ENCODE measurements at regions not wholly inside any gene's neighbourhood (a gene's known extent, or its start where the extent isn't known, plus 50 kb on each side); places are given as distances from the start of the nearest gene placed in this dataset.

DNA sequence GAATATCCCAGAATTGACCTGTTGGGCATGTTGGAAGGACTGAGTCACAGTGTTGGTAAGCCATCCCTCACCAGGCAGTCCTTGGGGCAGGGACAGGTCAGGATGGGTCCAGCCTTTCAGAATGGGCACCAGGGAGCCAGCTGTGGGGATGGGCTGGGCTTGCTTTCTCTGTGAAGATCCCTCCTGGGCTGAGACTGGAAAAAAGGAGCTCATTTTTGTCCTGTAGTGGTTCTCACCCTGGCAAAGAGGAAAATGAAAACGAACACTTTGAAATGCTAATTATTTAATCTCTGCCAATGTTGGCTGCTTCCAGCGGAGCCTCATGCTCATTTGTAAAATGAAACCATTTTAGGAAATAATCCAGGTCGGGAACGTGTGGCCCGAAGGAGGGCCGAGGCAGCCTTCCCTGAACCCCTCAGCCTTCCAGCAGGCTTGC is 237.5 kb upstream of the SALL1 start:
- no peak overlapping the region for H3K4me3 Mint-ChIP-seq
- 76% methylated on average over 6 of the region's 6 CpGs for WGBS (ENCODE audit: insufficient coverage)
- no peak for DNase-seq
- ChIA-PET POLR2A (no interaction called here), CTCF (no interaction called here)
- no peak for ATAC-seq (replicated peaks in 1 of 4)
- peaks cover 0 to 13% (median under 1%) of the 10 kb centered on the region in 3 donors for H3K9me3 Mint-ChIP-seq
- H3K4me1 ChIP-seq (ENCODE audit: control insufficient read depth in 1 of 2, extremely low read depth in 1 of 2, insufficient read depth in 2 of 2, low read length in 2 of 2) = no peaks in the 10 kb centered on the region
- no peak overlapping the region for H3K4me3 ChIP-seq (ENCODE audit: control insufficient read depth in 1 of 2, extremely low read depth in 1 of 2, low read length in 1 of 2)
- no peaks in the 10 kb centered on the region for H3K4me1 Mint-ChIP-seq
- H3K27me3 ChIP-seq (replicated peaks in 1 of 2; ENCODE audit: control insufficient read depth in 2 of 2, extremely low read depth in 1 of 2, insufficient read depth in 2 of 2, low read length in 1 of 2) = peaks cover 0 to 6% of the 10 kb centered on the region in 2 experiments
- H3K36me3 Mint-ChIP-seq = no peaks in the 10 kb centered on the region
- no peak overlapping the region for H3K27ac Mint-ChIP-seq
- no peak overlapping the region for H3K27ac ChIP-seq (ENCODE audit: low read length)
- H3K27me3 Mint-ChIP-seq = peaks cover 0 to under 1% of the 10 kb centered on the region in 2 donors
- no peaks in the 10 kb centered on the region for H3K36me3 ChIP-seq (ENCODE audit: control insufficient read depth in 2 of 2, extremely low read depth in 1 of 2, insufficient read depth in 1 of 2, low read length in 1 of 2)
- no peaks in the 10 kb centered on the region for H3K9me3 ChIP-seq

DNA sequence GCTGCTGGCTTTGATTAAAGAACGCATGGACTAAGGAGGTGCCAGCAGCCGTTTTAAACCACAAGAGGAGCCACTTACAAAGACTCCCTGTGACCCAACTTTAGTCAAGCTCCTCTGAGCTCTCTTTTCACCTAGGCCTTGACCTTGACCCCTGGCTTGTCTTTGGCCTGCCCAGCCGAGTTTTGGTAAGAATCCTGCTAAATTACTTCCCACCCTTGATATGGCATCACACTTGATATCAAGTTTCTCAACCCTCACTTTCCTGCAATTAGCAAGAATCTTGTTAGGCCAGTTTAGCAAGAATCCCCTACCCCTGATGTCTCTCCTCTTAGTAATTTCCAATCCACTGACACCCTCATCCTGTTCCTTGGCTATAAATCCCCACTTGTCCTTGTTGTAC is 232.8 kb upstream of the SALL1 start:
- WGBS (ENCODE audit: insufficient coverage) = 45% methylated on average over 3 of the region's 3 CpGs
- Histone ChIP-seq H3K27me3 (replicated peaks in 1 of 2; ENCODE audit: control insufficient read depth in 2 of 2, extremely low read depth in 1 of 2, insufficient read depth in 2 of 2, low read length in 1 of 2) (no peaks in the 10 kb centered on the region), H3K4me3 (ENCODE audit: control insufficient read depth in 1 of 2, extremely low read depth in 1 of 2, low read length in 1 of 2) (no peak overlapping the region), H3K27ac (ENCODE audit: low read length) (no peak overlapping the region), H3K9me3 (no peaks in the 10 kb centered on the region), H3K4me1 (ENCODE audit: control insufficient read depth in 1 of 2, extremely low read depth in 1 of 2, insufficient read depth in 2 of 2, low read length in 2 of 2) (no peaks in the 10 kb centered on the region), H3K36me3 (ENCODE audit: control insufficient read depth in 2 of 2, extremely low read depth in 1 of 2, insufficient read depth in 1 of 2, low read length in 1 of 2) (no peaks in the 10 kb centered on the region)
- ChIA-PET CTCF (no interaction called here), POLR2A (no interaction called here)
- no peak for DNase-seq
- Mint-ChIP-seq H3K4me1 (no peaks in the 10 kb centered on the region), H3K9me3 (peaks cover 0 to 11% (median 4%) of the 10 kb centered on the region in 3 donors), H3K4me3 (no peak overlapping the region), H3K27ac (no peak overlapping the region), H3K36me3 (no peaks in the 10 kb centered on the region), H3K27me3 (no peaks in the 10 kb centered on the region)
- no peak for ATAC-seq (replicated peaks in 1 of 4)

DNA sequence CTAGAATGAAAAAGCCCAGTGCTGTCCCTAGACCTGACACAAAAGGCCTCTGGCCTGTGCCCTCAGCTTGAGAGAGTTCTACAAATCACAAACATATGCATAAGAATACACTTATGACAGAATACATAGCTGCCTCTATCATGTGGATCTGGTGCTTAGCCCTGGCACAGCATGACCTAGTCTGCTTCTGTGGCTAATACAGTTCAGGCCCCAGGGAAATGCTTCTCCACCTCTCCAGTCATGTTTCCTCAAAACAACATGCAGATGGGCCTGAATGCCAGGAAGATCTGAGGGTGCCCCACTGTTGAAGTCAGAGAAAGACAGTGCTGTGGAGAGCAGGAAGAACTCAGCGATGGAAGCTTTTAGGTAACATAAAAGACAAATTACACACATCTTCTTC is 231.9 kb upstream of the SALL1 start:
- no peak overlapping the region for H3K4me3 Mint-ChIP-seq
- H3K27ac ChIP-seq (ENCODE audit: low read length) = no peak overlapping the region
- H3K27me3 ChIP-seq (replicated peaks in 1 of 2; ENCODE audit: control insufficient read depth in 2 of 2, extremely low read depth in 1 of 2, insufficient read depth in 2 of 2, low read length in 1 of 2) = no peaks in the 10 kb centered on the region
- no peaks in the 10 kb centered on the region for H3K9me3 ChIP-seq
- no peak overlapping the region for H3K27ac Mint-ChIP-seq
- no peak overlapping the region for H3K4me3 ChIP-seq (ENCODE audit: control insufficient read depth in 1 of 2, extremely low read depth in 1 of 2, low read length in 1 of 2)
- no peak for ATAC-seq (replicated peaks in 1 of 4)
- H3K4me1 Mint-ChIP-seq = no peaks in the 10 kb centered on the region
- DNase-seq = no peak
- WGBS (ENCODE audit: insufficient coverage) = no CpG with 5 or more reads among the region's 1 CpG
- ChIA-PET POLR2A (no interaction called here), CTCF (no interaction called here)
- H3K36me3 ChIP-seq (ENCODE audit: control insufficient read depth in 2 of 2, extremely low read depth in 1 of 2, insufficient read depth in 1 of 2, low read length in 1 of 2) = no peaks in the 10 kb centered on the region
- no peaks in the 10 kb centered on the region for H3K36me3 Mint-ChIP-seq
- H3K27me3 Mint-ChIP-seq = no peaks in the 10 kb centered on the region
- no peaks in the 10 kb centered on the region for H3K4me1 ChIP-seq (ENCODE audit: control insufficient read depth in 1 of 2, extremely low read depth in 1 of 2, insufficient read depth in 2 of 2, low read length in 2 of 2)
- peaks cover 0 to 13% (median 4%) of the 10 kb centered on the region in 3 donors for H3K9me3 Mint-ChIP-seq

DNA sequence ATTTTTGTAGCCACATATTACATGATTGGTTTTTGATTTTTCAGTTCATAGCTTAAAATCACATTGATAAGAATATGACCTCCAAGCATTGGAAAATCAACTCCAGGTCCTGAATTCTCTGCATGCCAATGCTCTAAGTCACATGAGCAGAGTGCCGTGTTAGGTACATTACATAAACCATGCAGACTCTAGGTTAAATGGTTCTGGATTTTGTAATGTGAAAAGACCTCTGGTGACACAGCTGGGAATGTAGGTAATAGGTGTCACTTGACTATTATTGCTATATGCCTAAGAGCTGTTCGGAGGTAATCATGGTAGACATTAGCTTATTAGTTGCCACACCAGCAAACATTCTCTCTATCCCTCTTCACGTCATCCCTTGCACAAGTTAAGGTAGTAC is 231.1 kb upstream of the SALL1 start:
- no peaks in the 10 kb centered on the region for H3K9me3 ChIP-seq
- H3K4me1 Mint-ChIP-seq = no peaks in the 10 kb centered on the region
- WGBS (ENCODE audit: insufficient coverage) = 100% methylated on average over 1 of the region's 3 CpGs
- no peaks in the 10 kb centered on the region for H3K36me3 ChIP-seq (ENCODE audit: control insufficient read depth in 2 of 2, extremely low read depth in 1 of 2, insufficient read depth in 1 of 2, low read length in 1 of 2)
- no peak for ATAC-seq (replicated peaks in 1 of 4)
- H3K4me1 ChIP-seq (ENCODE audit: control insufficient read depth in 1 of 2, extremely low read depth in 1 of 2, insufficient read depth in 2 of 2, low read length in 2 of 2) = no peaks in the 10 kb centered on the region
- POLR2A ChIA-PET = no interaction called here
- no peak overlapping the region for H3K4me3 Mint-ChIP-seq
- H3K9me3 Mint-ChIP-seq = peaks cover 0 to 13% (median 4%) of the 10 kb centered on the region in 3 donors
- no peaks in the 10 kb centered on the region for H3K36me3 Mint-ChIP-seq
- H3K27ac ChIP-seq (ENCODE audit: low read length) = no peak overlapping the region
- CTCF ChIA-PET = no interaction called here
- H3K4me3 ChIP-seq (ENCODE audit: control insufficient read depth in 1 of 2, extremely low read depth in 1 of 2, low read length in 1 of 2) = no peak overlapping the region
- no peaks in the 10 kb centered on the region for H3K27me3 Mint-ChIP-seq
- no peak for DNase-seq
- no peaks in the 10 kb centered on the region for H3K27me3 ChIP-seq (replicated peaks in 1 of 2; ENCODE audit: control insufficient read depth in 2 of 2, extremely low read depth in 1 of 2, insufficient read depth in 2 of 2, low read length in 1 of 2)
- no peak overlapping the region for H3K27ac Mint-ChIP-seq

DNA sequence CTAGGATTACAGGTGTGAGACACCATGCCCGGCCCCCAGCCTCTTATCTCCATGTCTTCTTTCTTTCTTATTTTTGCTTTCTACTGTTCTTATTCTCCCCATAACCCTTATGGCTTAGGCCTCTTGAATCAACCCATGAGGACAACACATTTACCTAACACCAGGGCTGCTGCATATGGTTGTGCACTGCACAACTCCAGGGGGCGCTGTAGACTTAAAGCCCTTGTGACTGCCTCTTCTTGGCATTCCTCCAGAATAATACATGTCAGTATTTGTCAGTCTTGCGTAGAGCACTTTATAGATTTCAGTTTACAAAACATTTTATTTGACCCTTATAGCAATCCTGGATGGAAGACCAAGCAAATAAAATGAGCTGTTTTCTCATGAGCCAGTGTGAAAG is 225.0 kb upstream of the SALL1 start:
- ATAC-seq (replicated peaks in 1 of 4) = no peak
- Mint-ChIP-seq H3K4me3 (no peak overlapping the region), H3K36me3 (no peaks in the 10 kb centered on the region), H3K4me1 (no peaks in the 10 kb centered on the region), H3K27ac (no peak overlapping the region), H3K27me3 (no peaks in the 10 kb centered on the region), H3K9me3 (peaks cover 2 to 6% (median 5%) of the 10 kb centered on the region in 3 donors)
- Histone ChIP-seq H3K27ac (ENCODE audit: low read length) (no peak overlapping the region), H3K4me1 (ENCODE audit: control insufficient read depth in 1 of 2, extremely low read depth in 1 of 2, insufficient read depth in 2 of 2, low read length in 2 of 2) (no peaks in the 10 kb centered on the region), H3K27me3 (replicated peaks in 1 of 2; ENCODE audit: control insufficient read depth in 2 of 2, extremely low read depth in 1 of 2, insufficient read depth in 2 of 2, low read length in 1 of 2) (no peaks in the 10 kb centered on the region), H3K36me3 (ENCODE audit: control insufficient read depth in 2 of 2, extremely low read depth in 1 of 2, insufficient read depth in 1 of 2, low read length in 1 of 2) (no peaks in the 10 kb centered on the region), H3K9me3 (no peaks in the 10 kb centered on the region), H3K4me3 (ENCODE audit: control insufficient read depth in 1 of 2, extremely low read depth in 1 of 2, low read length in 1 of 2) (no peak overlapping the region)
- no peak for DNase-seq
- WGBS (ENCODE audit: insufficient coverage) = 77% methylated on average over 2 of the region's 3 CpGs
- CTCF ChIA-PET = no interaction called here
- POLR2A ChIA-PET = no interaction called here

DNA sequence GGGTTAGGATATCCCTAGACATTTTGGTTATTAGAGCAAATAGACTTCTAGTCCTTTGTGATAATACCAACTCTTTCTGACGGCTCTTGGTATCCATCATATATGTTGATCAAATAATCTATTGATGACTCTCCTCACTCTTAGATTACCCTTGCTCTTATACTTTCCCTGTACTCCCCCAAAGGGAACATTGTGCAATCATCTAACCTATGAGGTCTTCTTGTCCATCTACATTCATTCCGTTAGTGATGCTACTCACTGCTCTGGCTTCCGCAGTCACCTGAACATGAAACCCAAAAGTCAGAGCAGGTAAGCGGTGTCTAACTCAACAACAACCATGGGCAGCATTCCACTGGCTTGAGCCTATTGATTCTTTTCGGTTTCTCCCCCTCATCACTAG is 223.7 kb upstream of the SALL1 start:
- CTCF ChIA-PET = no interaction called here
- Mint-ChIP-seq H3K27ac (no peak overlapping the region), H3K9me3 (peaks cover 2 to 6% (median 5%) of the 10 kb centered on the region in 3 donors), H3K4me1 (no peaks in the 10 kb centered on the region), H3K36me3 (no peaks in the 10 kb centered on the region), H3K4me3 (no peak overlapping the region), H3K27me3 (no peaks in the 10 kb centered on the region)
- ATAC-seq (replicated peaks in 1 of 4) = no peak
- POLR2A ChIA-PET = no interaction called here
- Histone ChIP-seq H3K9me3 (no peaks in the 10 kb centered on the region), H3K27ac (ENCODE audit: low read length) (no peak overlapping the region), H3K27me3 (replicated peaks in 1 of 2; ENCODE audit: control insufficient read depth in 2 of 2, extremely low read depth in 1 of 2, insufficient read depth in 2 of 2, low read length in 1 of 2) (no peaks in the 10 kb centered on the region), H3K4me1 (ENCODE audit: control insufficient read depth in 1 of 2, extremely low read depth in 1 of 2, insufficient read depth in 2 of 2, low read length in 2 of 2) (no peaks in the 10 kb centered on the region), H3K36me3 (ENCODE audit: control insufficient read depth in 2 of 2, extremely low read depth in 1 of 2, insufficient read depth in 1 of 2, low read length in 1 of 2) (no peaks in the 10 kb centered on the region), H3K4me3 (ENCODE audit: control insufficient read depth in 1 of 2, extremely low read depth in 1 of 2, low read length in 1 of 2) (no peak overlapping the region)
- no peak for DNase-seq
- WGBS (ENCODE audit: insufficient coverage) = 100% methylated on average over 1 of the region's 5 CpGs

DNA sequence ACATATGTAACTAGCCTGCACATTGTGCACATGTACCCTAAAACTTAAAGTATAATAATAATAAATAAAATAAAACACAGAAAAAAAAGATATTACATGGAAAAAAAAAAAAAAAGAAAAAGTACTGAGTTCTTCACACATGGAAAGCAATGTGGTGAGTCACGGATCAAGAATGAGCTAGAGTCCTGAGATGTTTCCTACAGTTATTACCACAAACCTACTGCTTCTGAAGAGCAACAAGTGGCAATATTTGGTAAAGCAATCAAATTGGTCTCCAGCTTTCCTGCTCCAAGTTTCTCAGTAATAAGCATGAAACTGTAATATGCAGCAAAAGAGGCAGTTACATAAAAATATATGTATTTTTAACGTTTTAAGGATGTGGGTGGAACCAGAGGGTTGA is 223.3 kb upstream of the SALL1 start:
- H3K4me3 ChIP-seq (ENCODE audit: control insufficient read depth in 1 of 2, extremely low read depth in 1 of 2, low read length in 1 of 2) = no peak overlapping the region
- no peak overlapping the region for H3K4me3 Mint-ChIP-seq
- H3K36me3 Mint-ChIP-seq = no peaks in the 10 kb centered on the region
- DNase-seq = no peak
- H3K4me1 Mint-ChIP-seq = no peaks in the 10 kb centered on the region
- peaks cover 2 to 6% (median 5%) of the 10 kb centered on the region in 3 donors for H3K9me3 Mint-ChIP-seq
- no peaks in the 10 kb centered on the region for H3K9me3 ChIP-seq
- H3K27me3 ChIP-seq (replicated peaks in 1 of 2; ENCODE audit: control insufficient read depth in 2 of 2, extremely low read depth in 1 of 2, insufficient read depth in 2 of 2, low read length in 1 of 2) = no peaks in the 10 kb centered on the region
- no peak overlapping the region for H3K27ac ChIP-seq (ENCODE audit: low read length)
- WGBS (ENCODE audit: insufficient coverage) = no CpG with 5 or more reads among the region's 2 CpGs
- ChIA-PET POLR2A (no interaction called here), CTCF (no interaction called here)
- H3K4me1 ChIP-seq (ENCODE audit: control insufficient read depth in 1 of 2, extremely low read depth in 1 of 2, insufficient read depth in 2 of 2, low read length in 2 of 2) = no peaks in the 10 kb centered on the region
- ATAC-seq (replicated peaks in 1 of 4) = no peak
- no peak overlapping the region for H3K27ac Mint-ChIP-seq
- H3K27me3 Mint-ChIP-seq = no peaks in the 10 kb centered on the region
- no peaks in the 10 kb centered on the region for H3K36me3 ChIP-seq (ENCODE audit: control insufficient read depth in 2 of 2, extremely low read depth in 1 of 2, insufficient read depth in 1 of 2, low read length in 1 of 2)
